Right hindlimb (tissue), 1 donor: ENCODE measurements at regions not wholly inside any gene's neighbourhood (a gene's known extent, or its start where the extent isn't known, plus 50 kb on each side); places are given as distances from the start of the nearest gene placed in this dataset.

Source experiments
- DNase-seq: peaks from one replicate; pipeline ENCODE4 v3.0.0-alpha.2; 2018

DNA sequence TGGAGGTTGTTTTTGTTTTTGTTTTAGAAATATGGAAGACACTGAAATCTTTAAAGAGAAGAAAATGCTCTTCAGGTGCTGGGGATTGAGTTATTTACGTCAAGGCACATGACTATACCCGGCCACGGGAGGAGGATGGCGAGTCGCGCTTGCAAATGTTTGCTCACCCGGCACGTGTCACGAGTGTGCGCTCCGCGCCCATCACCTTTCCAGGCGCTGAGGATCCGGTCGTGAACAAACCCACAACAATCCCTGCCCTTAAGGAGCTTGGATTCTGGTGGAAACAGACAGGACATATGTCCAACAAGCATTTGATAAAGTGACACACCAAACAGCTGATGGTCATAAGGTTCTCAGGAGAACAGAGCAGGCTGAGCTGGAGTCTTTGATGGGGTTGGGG, 715.5 kb downstream of the BRD1 start:
- no peak for DNase-seq

DNA sequence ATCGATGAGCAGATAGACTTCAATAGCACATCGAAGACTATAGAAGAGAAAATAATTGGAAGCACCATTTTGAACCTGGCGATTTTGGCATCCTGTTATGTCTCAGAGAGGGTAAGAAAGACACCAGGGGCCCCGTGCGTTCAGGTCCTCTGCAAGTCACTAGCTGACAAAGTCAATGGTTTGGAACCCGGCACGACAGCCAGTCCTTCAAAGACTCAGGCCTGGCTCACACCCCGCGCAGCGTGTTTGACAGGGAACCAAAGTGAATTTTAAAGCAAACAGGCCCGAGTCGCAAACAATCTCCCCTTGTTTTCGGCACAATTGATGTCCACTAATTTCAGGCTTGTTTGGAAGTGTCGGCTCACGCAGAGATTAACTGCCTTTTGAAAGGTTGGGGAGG, 716.6 kb downstream of the BRD1 start:
- DNase-seq, result no peak

DNA sequence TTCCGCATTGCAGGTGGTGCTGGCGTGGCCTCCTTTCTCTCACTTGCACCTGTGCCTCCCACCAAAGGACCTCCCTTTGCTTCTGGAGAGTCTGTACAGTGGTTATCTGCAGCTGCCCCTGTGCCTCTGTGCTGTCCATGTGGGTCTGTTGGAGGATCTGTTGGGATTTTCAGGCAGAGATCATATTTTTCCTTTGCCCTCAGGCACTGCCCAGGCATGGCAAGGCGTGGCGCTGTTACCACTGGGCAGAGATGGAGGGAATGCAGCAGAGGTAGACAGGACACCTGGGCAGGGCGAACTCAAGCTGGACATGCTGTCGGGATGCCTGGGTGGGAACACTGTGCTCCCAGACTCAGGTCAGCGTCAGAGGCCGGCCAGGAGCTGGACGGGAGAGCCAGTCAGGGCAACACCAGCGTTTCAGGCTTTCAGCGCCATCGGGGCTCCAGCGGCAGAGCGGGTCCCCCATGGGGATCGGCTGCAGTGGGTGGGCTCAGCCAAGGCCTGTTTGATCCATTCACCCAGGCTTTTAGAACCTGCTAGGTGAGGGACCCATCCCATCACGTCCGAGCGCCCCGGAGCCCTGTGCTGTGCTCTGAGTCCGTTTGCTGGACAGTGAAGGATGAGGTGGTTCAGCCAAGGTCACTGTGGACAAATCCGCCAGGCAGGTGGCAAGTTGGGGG, 718.9 kb downstream of the BRD1 start:
- DNase-seq, result no peak

DNA sequence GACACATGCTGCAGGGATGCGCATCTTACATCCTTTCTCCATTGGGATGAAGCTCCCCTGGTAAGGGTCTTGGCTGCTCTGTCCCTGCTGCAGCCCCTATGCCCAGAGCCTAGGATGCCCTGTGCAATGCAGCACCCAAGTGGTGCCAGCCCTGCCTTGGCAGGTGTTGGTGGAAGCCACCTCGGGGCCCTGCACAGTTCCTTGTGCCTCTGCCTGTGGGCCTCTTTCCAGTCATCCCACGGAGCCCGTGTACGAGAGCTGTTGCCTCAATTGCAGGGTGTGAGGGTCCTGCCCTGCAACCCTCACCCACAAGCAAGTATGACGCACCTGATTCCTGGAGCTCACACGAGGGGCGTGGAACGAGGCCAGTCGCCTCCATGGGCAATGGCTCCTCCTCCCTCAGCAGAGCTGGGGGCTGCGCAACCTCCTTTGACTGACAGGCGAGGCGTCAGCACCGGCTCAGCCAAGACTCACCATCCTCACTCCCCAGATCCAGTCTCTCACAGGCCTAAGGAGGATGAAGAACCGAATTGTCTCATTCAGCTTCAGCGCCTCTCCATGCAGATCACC, 719.6 kb downstream of the BRD1 start:
- no peak for DNase-seq

DNA sequence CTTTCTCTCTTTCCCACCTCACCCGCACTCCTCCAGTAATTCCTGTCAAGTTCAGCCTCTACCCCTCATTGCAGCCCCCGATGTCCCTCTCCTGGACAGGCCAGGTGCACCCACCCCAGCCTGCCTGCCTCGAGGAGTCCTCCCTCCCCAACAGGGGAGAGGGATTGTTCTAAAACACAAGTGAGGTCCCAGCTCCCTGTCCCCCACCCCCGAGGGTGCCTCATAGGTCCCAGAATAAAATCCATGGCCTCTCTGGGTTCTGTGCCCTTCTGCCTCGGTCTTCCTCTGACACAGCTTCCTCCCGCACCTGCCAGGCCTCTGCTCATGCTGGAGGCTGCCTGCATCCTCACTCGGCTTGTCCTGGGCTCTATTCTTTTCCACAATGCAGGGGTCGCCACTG, 720.1 kb downstream of the BRD1 start:
- no peak for DNase-seq

GRCh38 chr22:49106842-49107152, 720.9 kb downstream of the BRD1 start:
- no peak for DNase-seq

DNA sequence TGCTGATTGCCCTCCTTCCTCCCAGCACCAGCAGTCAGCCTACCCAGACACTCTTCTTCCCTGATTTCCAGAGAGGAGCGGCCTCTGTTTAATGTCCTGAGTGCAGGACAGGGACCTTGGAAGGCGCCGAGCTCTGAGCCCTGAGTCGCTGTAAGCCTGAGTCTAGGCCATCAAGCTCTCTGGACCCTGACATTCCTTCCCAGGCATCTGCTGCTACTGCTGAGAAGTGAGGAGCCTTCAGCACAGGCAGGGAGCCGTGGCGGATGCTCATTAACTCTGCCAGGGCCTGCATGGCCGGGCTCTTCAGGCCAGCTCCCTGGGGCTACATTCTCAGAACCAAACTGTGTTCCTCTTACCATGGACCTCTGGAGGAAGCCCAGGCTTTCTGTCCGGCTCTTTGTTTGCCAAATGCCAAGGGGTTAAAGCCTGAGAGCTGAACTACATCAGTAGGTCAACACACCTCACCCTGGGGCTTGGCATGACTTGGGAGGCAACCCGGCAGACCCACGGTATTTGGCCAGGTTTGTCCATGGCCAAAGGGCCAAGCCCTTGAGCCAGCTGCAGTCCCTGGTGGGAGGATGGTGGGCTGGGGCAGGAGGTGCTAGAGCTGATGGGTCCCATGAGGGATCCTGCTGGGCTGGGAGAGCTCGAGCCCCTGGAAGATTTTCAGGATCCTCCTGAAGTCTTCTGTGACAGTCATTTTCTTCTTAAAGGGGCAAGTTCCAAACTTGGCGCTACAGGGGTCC, 721.4 kb downstream of the BRD1 start:
- DNase-seq, result no peak

GRCh38 chr22:49104434-49104833, 723.2 kb downstream of the BRD1 start:
- DNase-seq, result no peak

DNA sequence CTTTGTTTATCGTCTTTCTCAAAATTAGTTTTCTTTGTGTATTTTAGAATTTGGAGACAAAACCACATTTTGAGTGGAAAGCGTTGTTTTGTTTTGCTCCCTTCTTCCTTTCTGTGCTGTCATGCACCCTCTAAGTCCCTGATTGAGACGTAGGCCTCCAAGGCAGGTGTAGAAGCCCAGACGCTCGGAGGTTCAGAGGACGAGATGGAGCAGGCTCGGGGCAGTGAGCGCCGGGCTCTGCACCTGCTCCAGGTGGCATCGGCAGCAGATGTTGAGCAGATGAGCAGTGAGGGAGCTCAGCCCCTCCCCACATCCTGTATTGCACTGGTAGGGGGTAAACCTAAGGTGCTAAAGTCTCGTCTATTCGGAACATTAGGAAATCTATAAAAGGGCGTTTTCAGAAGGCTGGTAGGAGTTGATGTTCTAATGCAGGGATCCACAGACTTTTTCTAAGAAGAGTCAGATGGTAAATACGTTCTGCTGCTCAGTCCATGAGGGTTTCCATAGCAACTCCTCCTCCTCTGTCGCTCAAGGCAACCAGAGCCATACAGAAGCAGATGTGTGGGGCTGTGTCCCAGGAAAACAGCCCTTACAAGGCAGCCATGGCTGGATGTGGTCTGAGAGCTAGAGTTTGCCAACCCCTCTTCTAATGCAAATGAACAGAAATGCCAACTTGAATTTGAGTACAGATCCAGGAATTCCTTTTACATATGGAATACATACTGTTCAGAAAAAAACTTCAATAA, 724.2 kb downstream of the BRD1 start:
- DNase-seq, result no peak

GRCh38 chr22:49102367-49102766, 725.3 kb downstream of the BRD1 start:
- no peak for DNase-seq

- no peak for DNase-seq
These were observed 725.8 kb downstream of the BRD1 start for GRCh38 chr22:49101873-49102272.

GRCh38 chr22:49101225-49101624, 726.4 kb downstream of the BRD1 start:
- DNase-seq, result no peak

GRCh38 chr22:49100773-49101172, 726.9 kb downstream of the BRD1 start:
- DNase-seq, result peak; percentile 62

GRCh38 chr22:49100316-49100715, 727.4 kb downstream of the BRD1 start:
- DNase-seq, result no peak

DNA sequence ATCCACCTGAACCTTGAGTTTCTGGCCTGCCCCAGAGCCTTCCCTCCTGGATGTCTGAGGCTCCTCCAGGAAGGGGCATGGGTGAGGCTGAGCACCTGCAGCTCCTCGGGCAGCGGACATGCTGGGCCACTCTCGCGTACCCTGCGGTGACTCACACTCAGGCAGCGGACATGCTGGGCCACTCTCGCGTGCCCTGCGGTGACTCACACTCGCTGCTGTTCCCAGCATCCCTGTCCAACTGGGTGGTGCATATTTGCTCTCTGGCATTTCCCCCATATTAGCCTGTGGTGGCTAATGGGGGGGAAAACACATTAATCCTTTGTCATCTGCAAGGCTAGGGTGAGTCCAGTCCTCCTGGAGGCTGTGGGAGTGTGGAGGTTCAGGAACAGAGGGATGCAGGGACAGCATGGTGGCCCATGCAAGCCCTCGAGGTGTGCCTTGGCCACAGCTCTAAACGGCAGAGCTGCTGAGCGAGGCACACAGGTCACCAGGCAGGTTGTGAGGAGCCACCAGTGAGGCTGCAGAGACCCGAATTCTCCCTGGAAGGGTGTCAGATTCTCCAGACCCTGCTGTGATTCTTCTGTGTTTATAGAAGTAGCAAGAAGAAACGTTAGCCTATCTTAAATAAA, 728.1 kb downstream of the BRD1 start:
- DNase-seq, result no peak

DNA sequence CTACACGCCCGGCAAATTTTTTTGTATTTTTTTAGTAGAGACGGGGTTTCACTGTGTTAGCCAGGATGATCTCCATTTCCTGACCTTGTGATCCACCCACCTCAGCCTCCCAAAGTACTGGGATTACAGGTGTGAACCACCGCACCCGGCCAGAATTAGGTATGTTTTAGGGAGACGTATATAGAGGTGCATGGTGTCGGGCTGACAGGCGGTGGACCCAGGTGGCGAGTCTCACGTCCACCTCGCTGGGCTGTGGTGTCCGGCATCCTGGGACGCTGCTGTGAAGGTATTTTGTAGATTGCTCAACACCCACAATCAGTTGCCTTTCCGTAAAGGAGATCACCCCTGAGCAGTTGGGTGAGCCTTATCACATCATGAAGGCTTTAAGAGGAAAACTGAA, 728.6 kb downstream of the BRD1 start:
- DNase-seq, result no peak

DNA sequence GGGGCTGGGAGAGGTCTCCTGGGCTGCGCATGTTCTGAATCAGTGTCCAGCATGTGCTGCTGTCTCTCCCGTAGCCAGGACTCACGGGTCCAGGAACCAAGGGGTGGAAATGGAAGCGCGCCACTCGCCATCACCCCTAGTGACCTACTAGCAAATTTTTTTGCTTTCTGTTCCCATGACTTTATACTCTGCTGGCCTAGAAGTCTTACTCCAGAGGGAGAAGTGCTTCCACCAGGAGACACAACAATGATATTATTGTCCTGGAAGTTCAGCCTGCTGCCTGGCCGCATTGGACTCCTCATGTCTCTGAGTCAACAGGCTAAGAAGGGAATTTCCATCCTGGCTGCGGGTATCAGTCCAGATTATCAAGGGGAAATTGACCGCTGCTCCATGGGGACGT, 729.7 kb downstream of the BRD1 start:
- no peak for DNase-seq

DNA sequence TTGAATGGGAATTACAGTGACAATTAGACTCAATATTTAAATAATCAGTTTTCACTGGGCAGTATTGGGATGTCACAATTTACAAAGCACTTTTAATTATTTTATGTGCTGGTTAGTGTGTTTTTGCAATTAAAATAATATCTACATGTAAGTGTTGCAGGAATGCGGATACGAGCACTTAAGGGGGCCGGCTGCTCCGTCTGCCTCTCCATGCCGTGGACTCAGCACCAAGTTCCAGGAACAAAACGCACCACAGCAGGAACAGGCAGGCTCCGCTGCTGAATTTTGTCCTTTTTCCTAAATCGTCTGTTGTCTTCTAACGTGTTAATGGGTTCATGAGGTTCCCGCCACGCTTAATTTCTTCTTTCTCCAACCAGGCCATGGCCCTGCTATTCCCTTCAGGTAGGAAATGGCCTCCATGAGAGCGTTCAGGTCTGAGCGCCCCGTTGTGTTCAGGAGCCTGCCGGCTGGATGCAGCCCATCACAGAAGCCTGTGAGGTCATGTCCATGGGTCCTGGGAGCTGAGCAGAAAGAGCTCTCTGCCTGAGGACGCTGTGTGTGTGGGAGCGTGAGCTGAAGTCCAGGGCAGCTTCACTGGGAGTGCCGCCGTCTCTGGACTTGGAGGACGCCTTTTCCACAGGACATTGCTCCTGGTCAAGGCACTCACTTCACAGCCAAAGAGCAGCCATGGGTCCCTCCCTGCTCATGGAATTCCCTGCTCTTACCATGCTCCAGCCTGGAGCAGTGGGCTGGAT, 730.3 kb downstream of the BRD1 start:
- DNase-seq, result no peak

GRCh38 chr22:49096476-49096875, 731.2 kb downstream of the BRD1 start:
- no peak for DNase-seq

DNA sequence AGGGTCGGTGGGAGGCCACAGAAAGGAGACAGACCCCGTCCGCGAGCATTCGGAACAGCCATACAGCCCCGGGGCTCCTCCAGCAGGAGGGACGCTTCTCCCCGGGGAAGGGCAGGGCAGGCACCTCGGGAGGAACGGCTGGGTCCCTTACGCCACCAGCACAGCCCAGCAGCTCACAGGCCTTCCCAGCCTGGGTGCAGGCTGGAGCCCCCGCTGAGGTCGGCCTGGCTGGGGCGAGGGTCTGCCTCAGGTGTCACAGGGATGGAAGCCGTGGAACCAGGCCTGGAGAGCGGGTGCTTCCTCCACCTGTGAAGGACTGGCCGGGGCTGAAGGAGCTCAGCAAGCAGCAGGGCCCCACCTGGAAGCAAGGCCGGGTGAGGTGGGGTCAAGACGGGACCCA, 732.3 kb downstream of the BRD1 start:
- DNase-seq, result no peak

DNA sequence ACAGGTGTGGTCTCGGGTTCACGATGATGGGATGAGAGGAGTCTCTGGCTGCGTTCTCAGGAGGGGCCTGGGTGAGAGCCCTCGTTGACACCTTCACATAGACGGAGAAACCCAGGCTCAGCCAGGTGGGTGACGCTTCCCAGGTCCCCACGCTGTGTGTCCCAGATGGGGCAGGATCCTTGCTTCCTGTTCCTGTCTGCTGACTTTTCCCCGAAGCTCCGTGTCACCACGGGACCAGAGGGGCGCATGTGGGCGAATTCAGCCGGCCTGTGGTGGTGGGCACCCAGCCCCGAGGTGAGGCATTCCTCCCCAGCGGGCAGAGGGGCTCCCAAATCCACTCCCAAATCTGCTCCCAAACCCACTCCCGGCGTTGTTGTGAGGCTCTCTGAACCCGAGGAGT, 732.8 kb downstream of the BRD1 start:
- DNase-seq, result no peak

GRCh38 chr22:49094151-49094550, 733.5 kb downstream of the BRD1 start:
- DNase-seq, result no peak
